Transverse colon (tissue), 4 donors: ENCODE measurements at regions not wholly inside any gene's neighbourhood (a gene's known extent, or its start where the extent isn't known, plus 50 kb on each side); places are given as distances from the start of the nearest gene placed in this dataset.
"Not testable (repeated sequence)": the region's sequence is repeated elsewhere in the genome, so short reads cannot be mapped to it uniquely, and the experiment has no call there.

ENCODE experiments used
- DNase-seq: peaks from one replicate; pipeline ENCODE4 v3.0.0-alpha.2; 2019
- H3K27ac ChIP-seq, 4 donors: fragments of 200-600 bp; sonication (generic); 2 replicates each; pipeline ENCODE4 v1.5.1; 2016 to 2018; ENCODE audit warnings: inconsistent platforms in 4 of 4
- H3K27me3 ChIP-seq: fragments of 200-600 bp; sonication (generic); 2 replicates; pipeline ENCODE4 v1.5.1; 2017; ENCODE audit warnings: inconsistent platforms
- H3K36me3 ChIP-seq, 4 donors: fragments of 200-600 bp; sonication (generic); 2 replicates each; pipeline ENCODE4 v1.5.1; 2017 to 2019; ENCODE audit warnings: inconsistent platforms in 4 of 4
- H3K4me1 ChIP-seq, 4 donors: fragments of 200-600 bp; sonication (generic); 2 replicates each; pipeline ENCODE4 v1.5.1; 2017 to 2020; ENCODE audit warnings: inconsistent platforms in 4 of 4
- H3K4me3 ChIP-seq, 4 donors: fragments of 200-600 bp; sonication (generic); 1 replicate in 1 of 4; 2 replicates in 3 of 4; pipeline versions ENCODE4 v1.5.1 to v1.6.1; 2017 to 2019; ENCODE audit warnings: inconsistent platforms in 4 of 4
- H3K9me3 ChIP-seq, 2 donors: fragments of 200-600 bp; sonication (generic); 2 replicates each; pipeline ENCODE4 v1.5.1; 2017 to 2019; ENCODE audit warnings: inconsistent platforms in 2 of 2
- EP300 ChIP-seq: sonication (generic); formaldehyde crosslinking; IDR thresholded peaks from one replicate; pipeline ENCODE4 v1.6.1; 2017; ENCODE audit warnings: antibody characterized with exemption, low read depth
- POLR2A ChIP-seq: fragments of 450-650 bp; IDR thresholded peaks from one replicate; pipeline ENCODE4 v1.6.1; 2016; ENCODE audit warnings: antibody characterized with exemption, mild to moderate bottlenecking, moderate library complexity
- POLR2AphosphoS5 ChIP-seq, 3 donors: sonication (generic); formaldehyde crosslinking; IDR thresholded peaks; one replicate each; pipeline ENCODE4 v1.6.1; 2016; ENCODE audit warnings: antibody characterized with exemption in 3 of 3
- WGBS, 2 donors: methylation state at CpG; one replicate each; pipeline ENCODE4 v1.1.5; 2018; ENCODE audit warnings: low coverage in 1 of 2; 5-methylcytosine and 5-hydroxymethylcytosine counted together
- in situ Hi-C, 4 donors: fragments of 200-750 bp; cut with MboI; loops; one replicate each; pipeline versions ENCODE4 v1.15.0 to v1.15.1; 2017; ENCODE audit warnings: low sequenced_read_pairs in 3 of 4, low pct_ligation_motif_present in 1 of 4, low pct_unique_long_range_greater_than_20kb in 1 of 4
- intact Hi-C: fragments of 100-400 bp; cut with DNase I; formaldehyde crosslinking; loops from one replicate; pipeline ENCODE4 v1.15.1; 2023; ENCODE audit warnings: low total_unique reads
- TF ChIP-seq, protein P1 (sequence below), 5 experiments: fragments of 200-600 bp in 3 of 5; fragments of 450-650 bp in 2 of 5; sonication (generic) in 3 of 5; IDR thresholded peaks; 1 replicate in 2 of 5; 2 replicates in 3 of 5; pipeline ENCODE4 v1.5.1; 2016 to 2017; ENCODE audit warnings: antibody characterized with exemption in 5 of 5, inconsistent platforms in 3 of 5, mild to moderate bottlenecking in 2 of 5, moderate library complexity in 1 of 5

DNA sequence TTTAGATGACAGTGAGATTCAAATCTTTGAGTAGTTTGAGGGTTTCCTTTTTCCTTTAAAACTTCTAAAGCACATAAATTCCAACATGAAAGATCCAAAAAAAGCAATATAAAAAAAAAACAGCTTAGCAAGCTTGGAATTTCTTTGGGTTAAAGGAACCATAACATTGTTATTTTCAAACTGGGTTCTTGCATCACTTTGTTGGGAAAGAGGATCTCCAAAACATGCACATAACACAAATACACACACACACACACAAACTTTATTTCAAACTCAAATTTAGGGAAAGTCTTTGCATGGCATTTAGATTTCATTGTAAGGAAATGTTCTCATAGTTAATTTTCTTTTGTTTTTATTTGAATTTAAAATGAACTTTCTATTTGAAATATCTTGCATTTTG, 79.2 kb upstream of the COL8A1 start:
- TF ChIP-seq EP300 (no peak), POLR2AphosphoS5 (IDR thresholded peaks at IDR 0.05) (no peak), POLR2A (no peak)
- TF ChIP-seq, protein P1, sequence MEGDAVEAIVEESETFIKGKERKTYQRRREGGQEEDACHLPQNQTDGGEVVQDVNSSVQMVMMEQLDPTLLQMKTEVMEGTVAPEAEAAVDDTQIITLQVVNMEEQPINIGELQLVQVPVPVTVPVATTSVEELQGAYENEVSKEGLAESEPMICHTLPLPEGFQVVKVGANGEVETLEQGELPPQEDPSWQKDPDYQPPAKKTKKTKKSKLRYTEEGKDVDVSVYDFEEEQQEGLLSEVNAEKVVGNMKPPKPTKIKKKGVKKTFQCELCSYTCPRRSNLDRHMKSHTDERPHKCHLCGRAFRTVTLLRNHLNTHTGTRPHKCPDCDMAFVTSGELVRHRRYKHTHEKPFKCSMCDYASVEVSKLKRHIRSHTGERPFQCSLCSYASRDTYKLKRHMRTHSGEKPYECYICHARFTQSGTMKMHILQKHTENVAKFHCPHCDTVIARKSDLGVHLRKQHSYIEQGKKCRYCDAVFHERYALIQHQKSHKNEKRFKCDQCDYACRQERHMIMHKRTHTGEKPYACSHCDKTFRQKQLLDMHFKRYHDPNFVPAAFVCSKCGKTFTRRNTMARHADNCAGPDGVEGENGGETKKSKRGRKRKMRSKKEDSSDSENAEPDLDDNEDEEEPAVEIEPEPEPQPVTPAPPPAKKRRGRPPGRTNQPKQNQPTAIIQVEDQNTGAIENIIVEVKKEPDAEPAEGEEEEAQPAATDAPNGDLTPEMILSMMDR (IDR thresholded peaks at IDR 0.05) = no peak
- Histone ChIP-seq H3K4me1 (no peaks in the 10 kb centered on the region), H3K9me3 (no peaks in the 10 kb centered on the region), H3K27ac (no peak overlapping the region), H3K27me3 (no peaks in the 10 kb centered on the region), H3K4me3 (no peak overlapping the region), H3K36me3 (no peaks in the 10 kb centered on the region)
- intact Hi-C loops = no loop called here
- in situ Hi-C loops = no loop called here
- no peak for DNase-seq

- 83 to 94% methylated on average over 1 to 5 of the region's 5 CpGs for WGBS, 2 donors
- H3K9me3 ChIP-seq, H3K4me3 ChIP-seq, H3K4me1 ChIP-seq, in situ Hi-C loops, DNase-seq, H3K36me3 ChIP-seq, H3K27ac ChIP-seq, H3K27me3 ChIP-seq, intact Hi-C loops: not testable (repeated sequence)
These were observed 82.5 kb upstream of the COL8A1 start for GRCh38 chr3:99555885-99556284.

DNA sequence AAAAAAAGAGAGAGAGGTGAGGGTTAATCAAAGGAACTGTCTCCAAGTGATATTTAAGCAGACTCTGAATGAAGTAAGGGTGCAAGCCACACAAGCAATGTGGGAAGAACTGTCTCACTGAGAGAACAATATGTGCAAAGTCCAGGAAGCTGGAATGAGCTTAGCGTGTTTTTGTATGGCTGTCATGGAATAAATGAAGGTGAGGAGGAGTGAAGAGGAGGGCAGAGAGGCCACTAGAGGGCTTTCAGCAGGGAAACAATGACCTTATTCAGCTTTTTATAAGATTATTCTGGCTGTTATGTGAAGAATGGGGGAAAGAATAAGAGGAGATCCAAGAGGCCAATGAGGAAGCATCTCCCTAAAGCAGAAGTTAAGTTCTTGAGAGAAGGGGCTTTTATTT, 86.9 kb upstream of the COL8A1 start:
- in situ Hi-C loops = no loop called here

DNA sequence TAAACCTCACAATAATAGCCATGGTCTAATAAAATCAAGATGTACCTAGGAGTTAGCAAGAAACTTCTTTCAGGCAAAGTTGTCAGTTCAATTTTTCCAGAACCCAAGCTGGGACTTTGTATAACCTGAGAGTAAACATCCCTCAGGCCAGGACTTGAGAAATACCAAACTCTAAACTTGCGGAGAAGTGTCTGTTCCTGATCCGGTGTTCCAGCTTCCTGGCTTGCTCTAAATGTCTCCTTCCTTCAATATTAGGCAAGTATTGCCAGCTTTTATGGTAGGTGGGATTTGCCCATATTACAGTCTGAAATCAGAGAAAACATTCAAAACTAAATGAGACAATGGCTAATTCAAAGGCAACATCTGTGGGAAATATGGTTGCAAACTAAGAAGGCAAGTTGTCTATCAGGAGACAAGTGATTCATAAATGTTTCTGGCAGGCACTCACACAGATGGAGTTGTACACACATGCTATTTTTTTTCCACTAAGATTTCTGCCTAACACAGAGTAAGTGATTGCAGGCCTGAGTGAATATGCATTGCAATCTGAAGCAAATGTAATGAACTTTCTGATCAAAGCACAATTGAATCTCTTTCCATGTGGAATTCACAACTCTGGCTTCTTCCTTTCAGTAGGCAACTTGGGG, 88.3 kb upstream of the COL8A1 start:
- intact Hi-C loops = no loop called here
- in situ Hi-C loops = no loop called here

More for the DNA sequence above, 86.9 kb upstream of the COL8A1 start:
- no peaks in the 10 kb centered on the region for H3K27me3 ChIP-seq
- peaks cover 0 to 2% (median 0%) of the 10 kb centered on the region in 4 donors for H3K4me1 ChIP-seq
- WGBS, 2 donors = 40 to 100% methylated on average over 1 of the region's 1 CpG
- H3K27ac ChIP-seq = no peak overlapping the region
- H3K36me3 ChIP-seq = no peaks in the 10 kb centered on the region
- TF ChIP-seq EP300 (no peak), POLR2A (no peak), POLR2AphosphoS5 (IDR thresholded peaks at IDR 0.05) (no peak)
- TF ChIP-seq, protein P1 (IDR thresholded peaks at IDR 0.05) = no peak
- no peak overlapping the region for H3K4me3 ChIP-seq
- H3K9me3 ChIP-seq = no peaks in the 10 kb centered on the region
- DNase-seq = no peak
- intact Hi-C loops = no loop called here

More for the DNA sequence above, 88.3 kb upstream of the COL8A1 start:
- TF ChIP-seq POLR2AphosphoS5 (IDR thresholded peaks at IDR 0.05) (no peak), EP300 (no peak), POLR2A (no peak)
- TF ChIP-seq, protein P1 (IDR thresholded peaks at IDR 0.05) = no peak
- no peaks in the 10 kb centered on the region for H3K36me3 ChIP-seq
- peaks cover 0 to 12% (median 2%) of the 10 kb centered on the region in 4 donors for H3K4me1 ChIP-seq
- H3K9me3 ChIP-seq = no peaks in the 10 kb centered on the region
- H3K4me3 ChIP-seq = no peak overlapping the region
- no peaks in the 10 kb centered on the region for H3K27me3 ChIP-seq
- DNase-seq = no peak
- no peak overlapping the region for H3K27ac ChIP-seq
- WGBS, 2 donors = 62 to 65% methylated on average over 2 of the region's 2 CpGs
